SK-N-MC (cell line): ENCODE measurements at regions not wholly inside any gene's neighbourhood (a gene's known extent, or its start where the extent isn't known, plus 50 kb on each side); places are given as distances from the start of the nearest gene placed in this dataset.

Experiments
- EZH2 ChIP-seq: fragments of 200-600 bp; sonication (generic); IDR thresholded peaks from one replicate; pipeline ENCODE4 v1.6.1; 2017; ENCODE audit warnings: antibody characterized with exemption
- POLR2AphosphoS5 ChIP-seq: IDR thresholded peaks from 2 replicates; pipeline ENCODE4 v1.6.1; 2012; ENCODE audit warnings: mild to moderate bottlenecking, low read depth, low read length, borderline replicate concordance

GRCh38 chr20:48411919-48412522 lies 415.8 kb downstream of the PREX1 start:
- TF ChIP-seq POLR2AphosphoS5 (no peak), EZH2 (no peak)
